HUES64 (cell line): ENCODE measurements at regions not wholly inside any gene's neighbourhood (a gene's known extent, or its start where the extent isn't known, plus 50 kb on each side); places are given as distances from the start of the nearest gene placed in this dataset.

Experiments used
- H3K27ac ChIP-seq: 2 replicates; pipeline ENCODE4 v1.7.0; 2013; ENCODE audit warnings: low read depth, low read length, inconsistent platforms
- H3K27me3 ChIP-seq: 2 replicates; pipeline ENCODE4 v1.6.1; 2013; ENCODE audit warnings: mild to moderate bottlenecking, low read length; ENCODE audit not compliant: insufficient read depth
- H3K36me3 ChIP-seq: 2 replicates; pipeline ENCODE4 v1.6.1; 2013; ENCODE audit warnings: mild to moderate bottlenecking, low read length; ENCODE audit not compliant: insufficient read depth
- H3K4me1 ChIP-seq: 2 replicates; pipeline ENCODE4 v1.6.1; 2013; ENCODE audit warnings: mild to moderate bottlenecking, low read length, moderate library complexity; ENCODE audit not compliant: insufficient read depth
- H3K4me3 ChIP-seq: 2 replicates; pipeline ENCODE4 v1.5.1; 2013; ENCODE audit warnings: mild to moderate bottlenecking, low read length, moderate library complexity
- H3K9ac ChIP-seq: 2 replicates; pipeline ENCODE4 v1.6.1; 2013; ENCODE audit warnings: mild to moderate bottlenecking, low read depth, low read length
- H3K9me3 ChIP-seq: 2 replicates; pipeline ENCODE4 v1.6.1; 2013; ENCODE audit warnings: low read depth, low read length; ENCODE audit not compliant: insufficient read depth
- WGBS: fragments of 150-250, 120-280 bp; methylation state at CpG from one replicate; pipeline ENCODE4 v1.1.7; 2013; ENCODE audit warnings: missing lambda C conversion rate; 5-methylcytosine and 5-hydroxymethylcytosine counted together

- WGBS: 94% methylated on average over 3 of the region's 3 CpGs
- no peak overlapping the region for H3K27ac ChIP-seq
- no peaks in the 10 kb centered on the region for H3K27me3 ChIP-seq
Measured at GRCh38 chr21:41012425-41012824, 155.5 kb upstream of the BACE2 start.

GRCh38 chr21:41016472-41016871 is 151.5 kb upstream of the BACE2 start:
- Histone ChIP-seq H3K27ac (no peak overlapping the region), H3K36me3 (no peaks in the 10 kb centered on the region), H3K9me3 (no peaks in the 10 kb centered on the region), H3K4me3 (no peak overlapping the region), H3K9ac (no peak overlapping the region), H3K27me3 (no peaks in the 10 kb centered on the region), H3K4me1 (no peaks in the 10 kb centered on the region)
- WGBS: 84% methylated on average over 2 of the region's 2 CpGs

More at GRCh38 chr21:41012425-41012824, 155.5 kb upstream of the BACE2 start:
- H3K9ac ChIP-seq: no peak overlapping the region
- H3K4me3 ChIP-seq: no peak overlapping the region
- 0 out of 2 replicates have a peak, but pooled peaks cover 5% of the 10 kb centered on the region for H3K9me3 ChIP-seq
- no peaks in the 10 kb centered on the region for H3K4me1 ChIP-seq
- H3K36me3 ChIP-seq: no peaks in the 10 kb centered on the region

GRCh38 chr21:41018431-41018830 is 149.5 kb upstream of the BACE2 start:
- Histone ChIP-seq H3K4me1 (peaks cover 3% of the 10 kb centered on the region; the same call in 1 of the 2 replicates), H3K36me3 (no peaks in the 10 kb centered on the region), H3K27me3 (no peaks in the 10 kb centered on the region), H3K9ac (no peak overlapping the region), H3K4me3 (no peak overlapping the region), H3K9me3 (no peaks in the 10 kb centered on the region), H3K27ac (no peak overlapping the region)
- WGBS: 91% methylated on average over 2 of the region's 2 CpGs

- no peaks in the 10 kb centered on the region for H3K27me3 ChIP-seq
- H3K36me3 ChIP-seq: no peaks in the 10 kb centered on the region
- no peaks in the 10 kb centered on the region for H3K9me3 ChIP-seq
- WGBS: 94% methylated on average over 7 of the region's 7 CpGs
- H3K9ac ChIP-seq: no peak overlapping the region
- no peak overlapping the region for H3K4me3 ChIP-seq
- peaks cover 8% of the 10 kb centered on the region; the same call in 1 of the 2 replicates for H3K4me1 ChIP-seq
- H3K27ac ChIP-seq: no peak overlapping the region
Measured at GRCh38 chr21:41023936-41024335, 144.0 kb upstream of the BACE2 start.

GRCh38 chr21:41024341-41024740 is 143.6 kb upstream of the BACE2 start:
- Histone ChIP-seq H3K4me1 (peaks cover 8% of the 10 kb centered on the region; the same call in 1 of the 2 replicates), H3K4me3 (no peak overlapping the region), H3K27me3 (no peaks in the 10 kb centered on the region), H3K9ac (no peak overlapping the region), H3K9me3 (no peaks in the 10 kb centered on the region), H3K27ac (no peak overlapping the region), H3K36me3 (no peaks in the 10 kb centered on the region)
- WGBS: 93% methylated on average over 2 of the region's 2 CpGs

- Histone ChIP-seq H3K27ac (no peak overlapping the region), H3K9me3 (no peaks in the 10 kb centered on the region), H3K27me3 (no peaks in the 10 kb centered on the region), H3K4me1 (peaks cover 8% of the 10 kb centered on the region; the same call in 1 of the 2 replicates), H3K9ac (no peak overlapping the region), H3K4me3 (no peak overlapping the region), H3K36me3 (no peaks in the 10 kb centered on the region)
- 91% methylated on average over 13 of the region's 13 CpGs for WGBS
Measured at GRCh38 chr21:41024746-41025254, 143.2 kb upstream of the BACE2 start.

GRCh38 chr21:41029571-41029970 is 138.4 kb upstream of the BACE2 start:
- H3K4me1 ChIP-seq: 0 out of 2 replicates have a peak, but pooled peaks cover 5% of the 10 kb centered on the region
- H3K27me3 ChIP-seq: no peaks in the 10 kb centered on the region
- WGBS: 91% methylated on average over 3 of the region's 3 CpGs
- no peaks in the 10 kb centered on the region for H3K36me3 ChIP-seq
- H3K27ac ChIP-seq: no peak overlapping the region
- no peak overlapping the region for H3K9ac ChIP-seq
- H3K9me3 ChIP-seq: no peaks in the 10 kb centered on the region
- H3K4me3 ChIP-seq: no peak overlapping the region

GRCh38 chr21:41031701-41032220 is 136.2 kb upstream of the BACE2 start:
- Histone ChIP-seq H3K27me3 (no peaks in the 10 kb centered on the region), H3K4me3 (no peak overlapping the region), H3K9ac (no peak overlapping the region), H3K36me3 (no peaks in the 10 kb centered on the region), H3K4me1 (no peaks in the 10 kb centered on the region), H3K9me3 (no peaks in the 10 kb centered on the region), H3K27ac (no peak overlapping the region)
- 93% methylated on average over 3 of the region's 3 CpGs for WGBS

- H3K27ac ChIP-seq: no peak overlapping the region
- no peak overlapping the region for H3K9ac ChIP-seq
- H3K27me3 ChIP-seq: no peaks in the 10 kb centered on the region
- H3K4me3 ChIP-seq: no peak overlapping the region
- no peaks in the 10 kb centered on the region for H3K36me3 ChIP-seq
- WGBS: 90% methylated on average over 1 of the region's 1 CpG
- H3K4me1 ChIP-seq: 0 out of 2 replicates have a peak, but pooled peaks cover under 1% of the 10 kb centered on the region
- no peaks in the 10 kb centered on the region for H3K9me3 ChIP-seq
Measured at GRCh38 chr21:41032541-41032940, 135.4 kb upstream of the BACE2 start.

GRCh38 chr21:41037212-41037611 is 130.7 kb upstream of the BACE2 start:
- Histone ChIP-seq H3K36me3 (no peaks in the 10 kb centered on the region), H3K27ac (no peak overlapping the region), H3K9ac (no peak overlapping the region), H3K27me3 (no peaks in the 10 kb centered on the region), H3K4me1 (0 out of 2 replicates have a peak, but pooled peaks cover 3% of the 10 kb centered on the region), H3K4me3 (no peak overlapping the region), H3K9me3 (no peaks in the 10 kb centered on the region)
- 91% methylated on average over 6 of the region's 6 CpGs for WGBS

- Histone ChIP-seq H3K4me3 (no peak overlapping the region), H3K36me3 (no peaks in the 10 kb centered on the region), H3K9me3 (no peaks in the 10 kb centered on the region), H3K9ac (no peak overlapping the region), H3K4me1 (0 out of 2 replicates have a peak, but pooled peaks cover 3% of the 10 kb centered on the region), H3K27ac (no peak overlapping the region), H3K27me3 (no peaks in the 10 kb centered on the region)
- WGBS: 85% methylated on average over 1 of the region's 1 CpG
Measured at GRCh38 chr21:41037936-41038335, 130.0 kb upstream of the BACE2 start.
